ENCODE measurements at regions not wholly inside any gene's neighbourhood (a gene's known extent, or its start where the extent isn't known, plus 50 kb on each side); places are given as distances from the start of the nearest gene placed in this dataset.
A peak's percentile ranks its signal among the peaks of the same experiment; 100 is the strongest.

DNA sequence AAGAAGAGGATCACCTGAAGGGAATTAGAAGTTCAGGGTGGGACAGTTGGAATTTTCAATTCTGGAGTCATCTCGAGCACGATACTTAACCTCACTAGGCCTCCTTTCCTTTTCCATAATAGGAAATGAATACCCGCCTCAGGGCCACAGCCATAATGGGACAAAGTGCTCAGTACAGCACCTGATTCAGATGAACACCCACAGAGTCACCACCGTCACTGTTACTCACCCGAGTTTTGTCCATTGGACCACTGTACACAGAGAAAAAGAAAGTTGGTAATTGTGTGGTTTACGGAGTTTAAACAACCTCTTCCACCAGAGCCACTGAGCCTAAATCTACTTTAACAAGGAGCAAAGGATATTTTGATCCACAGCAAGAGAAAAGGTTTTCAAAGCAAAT lies 122.0 kb upstream of the NDUFV2 start:
- ChIA-PET CTCF (no interaction called here), POLR2A (no interaction called here)
- Histone ChIP-seq H3K36me3 (ENCODE audit: control insufficient read depth, insufficient read depth, low read length) (no peaks in the 10 kb centered on the region), H3K4me3 (ENCODE audit: low read depth, low read length) (no peak overlapping the region), H3K4me1 (peaks cover 18% of the 10 kb centered on the region), H3K9me3 (peaks cover 12% of the 10 kb centered on the region; the same call in 1 of the 2 replicates), H3K27me3 (replicated peaks; ENCODE audit: control insufficient read depth, insufficient read depth, low read length) (no peaks in the 10 kb centered on the region)
- no TSS peak for BruUV-seq (replicated peaks)
- Mint-ChIP-seq H3K4me1 (ENCODE audit: low read depth, unreplicated experiment) (peaks cover 15% of the 10 kb centered on the region), H3K27me3 (ENCODE audit: insufficient read depth, unreplicated experiment) (no peaks in the 10 kb centered on the region), H3K27ac (ENCODE audit: unreplicated experiment) (no peak overlapping the region), H3K4me3 (ENCODE audit: unreplicated experiment) (no peak overlapping the region), H3K36me3 (ENCODE audit: insufficient read depth, unreplicated experiment) (no peaks in the 10 kb centered on the region), H3K9me3 (ENCODE audit: unreplicated experiment) (no peaks in the 10 kb centered on the region)
- no peak for DNase-seq
- intact Hi-C loops (cut with micrococcal nuclease; ENCODE audit: unreplicated experiment), result loop anchor here (10.0 kb wide), 1 partner anchor 176 kb away; no protein-coding TSS in a partner anchor
- TF ChIP-seq, protein P1, sequence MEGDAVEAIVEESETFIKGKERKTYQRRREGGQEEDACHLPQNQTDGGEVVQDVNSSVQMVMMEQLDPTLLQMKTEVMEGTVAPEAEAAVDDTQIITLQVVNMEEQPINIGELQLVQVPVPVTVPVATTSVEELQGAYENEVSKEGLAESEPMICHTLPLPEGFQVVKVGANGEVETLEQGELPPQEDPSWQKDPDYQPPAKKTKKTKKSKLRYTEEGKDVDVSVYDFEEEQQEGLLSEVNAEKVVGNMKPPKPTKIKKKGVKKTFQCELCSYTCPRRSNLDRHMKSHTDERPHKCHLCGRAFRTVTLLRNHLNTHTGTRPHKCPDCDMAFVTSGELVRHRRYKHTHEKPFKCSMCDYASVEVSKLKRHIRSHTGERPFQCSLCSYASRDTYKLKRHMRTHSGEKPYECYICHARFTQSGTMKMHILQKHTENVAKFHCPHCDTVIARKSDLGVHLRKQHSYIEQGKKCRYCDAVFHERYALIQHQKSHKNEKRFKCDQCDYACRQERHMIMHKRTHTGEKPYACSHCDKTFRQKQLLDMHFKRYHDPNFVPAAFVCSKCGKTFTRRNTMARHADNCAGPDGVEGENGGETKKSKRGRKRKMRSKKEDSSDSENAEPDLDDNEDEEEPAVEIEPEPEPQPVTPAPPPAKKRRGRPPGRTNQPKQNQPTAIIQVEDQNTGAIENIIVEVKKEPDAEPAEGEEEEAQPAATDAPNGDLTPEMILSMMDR (IDR thresholded peaks at IDR 0.05; ENCODE audit: insufficient read depth in 1 of 2, low read depth in 1 of 2, low read length in 1 of 2, severe bottlenecking in 1 of 2, unreplicated experiment in 1 of 2), result no peak

DNA sequence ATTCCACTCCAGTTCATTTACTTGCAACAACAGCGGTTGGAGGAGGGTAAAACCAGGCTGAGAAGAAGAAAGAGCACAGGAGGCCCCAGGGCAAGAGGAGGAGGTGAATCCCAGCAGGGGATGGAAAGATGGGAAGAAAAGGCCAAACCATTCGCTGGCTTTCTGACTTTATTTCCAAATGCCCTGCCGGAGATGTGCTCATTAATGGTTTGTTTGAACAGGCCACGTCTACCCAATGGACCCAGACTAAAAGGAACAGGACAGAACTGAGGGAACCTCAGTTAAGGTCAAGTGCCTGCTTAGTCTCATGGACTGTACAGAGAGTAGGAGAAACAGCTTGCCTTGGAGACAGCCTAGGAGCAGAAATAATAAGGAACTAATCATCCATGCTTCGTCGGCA lies 121.6 kb upstream of the NDUFV2 start:
- CTCF ChIA-PET, result interaction anchor here (3.5 kb wide), 1 partner anchor 284 kb away, joined by 21 read pairs; no protein-coding TSS in a partner anchor
- H3K9me3 ChIP-seq, result peaks cover 12% of the 10 kb centered on the region; the same call in 1 of the 2 replicates
- intact Hi-C loops (cut with micrococcal nuclease; ENCODE audit: unreplicated experiment), result loop anchor here (10.0 kb wide), 1 partner anchor 176 kb away; no protein-coding TSS in a partner anchor
- no peaks in the 10 kb centered on the region for H3K9me3 Mint-ChIP-seq (ENCODE audit: unreplicated experiment)
- POLR2A ChIA-PET, result no interaction called here
- H3K36me3 Mint-ChIP-seq (ENCODE audit: insufficient read depth, unreplicated experiment), result no peaks in the 10 kb centered on the region
- H3K36me3 ChIP-seq (ENCODE audit: control insufficient read depth, insufficient read depth, low read length), result no peaks in the 10 kb centered on the region
- no peaks in the 10 kb centered on the region for H3K27me3 ChIP-seq (replicated peaks; ENCODE audit: control insufficient read depth, insufficient read depth, low read length)
- H3K4me3 Mint-ChIP-seq (ENCODE audit: unreplicated experiment), result no peak overlapping the region
- TF ChIP-seq, protein P1 (IDR thresholded peaks at IDR 0.05; ENCODE audit: insufficient read depth in 1 of 2, low read depth in 1 of 2, low read length in 1 of 2, severe bottlenecking in 1 of 2, unreplicated experiment in 1 of 2), result no peak
- no TSS peak for BruUV-seq (replicated peaks)
- peaks cover 18% of the 10 kb centered on the region for H3K4me1 ChIP-seq
- no peak overlapping the region for H3K4me3 ChIP-seq (ENCODE audit: low read depth, low read length)
- peaks cover 15% of the 10 kb centered on the region for H3K4me1 Mint-ChIP-seq (ENCODE audit: low read depth, unreplicated experiment)
- no peaks in the 10 kb centered on the region for H3K27me3 Mint-ChIP-seq (ENCODE audit: insufficient read depth, unreplicated experiment)
- no peak for DNase-seq
- H3K27ac Mint-ChIP-seq (ENCODE audit: unreplicated experiment), result no peak overlapping the region

DNA sequence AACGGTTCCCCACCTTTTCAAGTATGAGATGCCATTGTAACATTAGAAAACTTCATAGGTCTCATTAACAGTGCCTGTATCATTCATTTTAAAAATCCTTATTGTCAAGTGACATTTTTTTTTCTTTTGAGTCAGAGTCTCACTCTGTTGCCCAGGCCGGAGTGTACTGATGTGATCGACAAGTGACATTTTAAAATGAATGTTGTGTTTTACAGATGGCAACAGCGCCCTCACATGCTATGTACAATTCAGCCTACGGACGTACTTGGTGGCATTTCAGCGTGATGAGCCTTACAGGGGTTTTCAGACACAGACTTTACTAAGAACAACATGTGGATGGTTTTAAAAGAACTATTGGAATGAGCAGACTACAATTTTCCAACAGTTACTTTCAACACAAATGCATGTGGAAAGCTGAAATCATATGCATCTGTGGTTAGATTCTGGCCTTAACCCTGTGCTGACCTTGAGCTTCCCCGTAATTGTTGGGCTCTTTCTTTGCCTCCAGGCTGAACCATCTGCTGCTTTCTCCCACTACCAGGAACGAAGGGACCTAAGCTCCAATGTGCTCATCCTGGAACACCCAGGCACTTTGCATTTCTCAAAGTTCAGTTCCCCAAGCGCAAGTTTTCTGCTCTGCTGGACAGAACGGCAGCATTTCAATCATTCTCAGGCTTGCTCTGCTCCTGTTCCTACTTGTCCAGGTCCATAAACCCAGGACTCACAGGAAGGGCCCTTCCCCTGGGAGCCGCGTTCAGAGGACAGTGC lies 119.9 kb upstream of the NDUFV2 start:
- intact Hi-C loops (cut with micrococcal nuclease; ENCODE audit: unreplicated experiment), result loop anchor here (1.0 to 10.0 kb wide), 3 partner anchors 100 to 286 kb away; no protein-coding TSS in a partner anchor
- DNase-seq, result peak; percentile 61 to 67
- no TSS peak for BruUV-seq (replicated peaks)
- H3K4me3 Mint-ChIP-seq (ENCODE audit: unreplicated experiment), result no peak overlapping the region
- ChIA-PET CTCF (interaction anchor here (0.5 to 3.5 kb wide), 5 partner anchors 77 to 329 kb away, joined by 3 to 21 read pairs (median 4); no protein-coding TSS in a partner anchor), POLR2A (no interaction called here)
- H3K4me3 ChIP-seq (ENCODE audit: low read depth, low read length), result no peak overlapping the region
- H3K9me3 Mint-ChIP-seq (ENCODE audit: unreplicated experiment), result no peaks in the 10 kb centered on the region
- H3K4me1 Mint-ChIP-seq (ENCODE audit: low read depth, unreplicated experiment), result peaks cover 15% of the 10 kb centered on the region
- H3K36me3 Mint-ChIP-seq (ENCODE audit: insufficient read depth, unreplicated experiment), result no peaks in the 10 kb centered on the region
- H3K27me3 Mint-ChIP-seq (ENCODE audit: insufficient read depth, unreplicated experiment), result no peaks in the 10 kb centered on the region
- H3K27ac Mint-ChIP-seq (ENCODE audit: unreplicated experiment), result no peak overlapping the region
- no peaks in the 10 kb centered on the region for H3K36me3 ChIP-seq (ENCODE audit: control insufficient read depth, insufficient read depth, low read length)
- H3K27me3 ChIP-seq (replicated peaks; ENCODE audit: control insufficient read depth, insufficient read depth, low read length), result no peaks in the 10 kb centered on the region
- no peaks in the 10 kb centered on the region for H3K9me3 ChIP-seq
- peaks cover 18% of the 10 kb centered on the region for H3K4me1 ChIP-seq
- TF ChIP-seq, protein P1 (IDR thresholded peaks at IDR 0.05; ENCODE audit: insufficient read depth in 1 of 2, low read depth in 1 of 2, low read length in 1 of 2, severe bottlenecking in 1 of 2, unreplicated experiment in 1 of 2), result peak; percentile 45 to 59
